ENCODE measurements at regions not wholly inside any gene's neighbourhood (a gene's known extent, or its start where the extent isn't known, plus 50 kb on each side); places are given as distances from the start of the nearest gene placed in this dataset.

GRCh38 chr4:32525420-32525819 lies 1805.3 kb downstream of the PCDH7 start:
- no peak for DNase-seq (ENCODE audit: low read depth, low spot score)
- H3K36me3 ChIP-seq (ENCODE audit: control insufficient read depth, insufficient read depth, low read length) = no peaks in the 10 kb centered on the region
- H3K4me1 ChIP-seq (ENCODE audit: control insufficient read depth, insufficient read depth, low read length) = no peaks in the 10 kb centered on the region
- H3K27me3 ChIP-seq (ENCODE audit: control insufficient read depth, insufficient read depth, low read length) = no peaks in the 10 kb centered on the region
- no peak overlapping the region for H3K27ac ChIP-seq (ENCODE audit: low read length)
- no peak overlapping the region for H3K4me3 ChIP-seq (ENCODE audit: low read length)
- no peaks in the 10 kb centered on the region for H3K9me3 ChIP-seq (ENCODE audit: control insufficient read depth, insufficient read depth, low read length)

GRCh38 chr4:32544846-32545245 lies 1824.7 kb downstream of the PCDH7 start:
- Histone ChIP-seq H3K27me3 (ENCODE audit: control insufficient read depth, insufficient read depth, low read length) (no peaks in the 10 kb centered on the region), H3K4me1 (ENCODE audit: control insufficient read depth, insufficient read depth, low read length) (no peaks in the 10 kb centered on the region), H3K9me3 (ENCODE audit: control insufficient read depth, insufficient read depth, low read length) (no peaks in the 10 kb centered on the region), H3K4me3 (ENCODE audit: low read length) (no peak overlapping the region), H3K36me3 (ENCODE audit: control insufficient read depth, insufficient read depth, low read length) (no peaks in the 10 kb centered on the region), H3K27ac (ENCODE audit: low read length) (no peak overlapping the region)
- WGBS (ENCODE audit: insufficient coverage, insufficient read length) = 100% methylated on average over 2 of the region's 3 CpGs
- no peak for DNase-seq (ENCODE audit: low read depth, low spot score)

GRCh38 chr4:32551943-32552342 lies 1831.8 kb downstream of the PCDH7 start:
- Histone ChIP-seq H3K27me3 (ENCODE audit: control insufficient read depth, insufficient read depth, low read length) (no peaks in the 10 kb centered on the region), H3K4me3 (ENCODE audit: low read length) (no peak overlapping the region), H3K36me3 (ENCODE audit: control insufficient read depth, insufficient read depth, low read length) (no peaks in the 10 kb centered on the region), H3K27ac (ENCODE audit: low read length) (no peak overlapping the region), H3K4me1 (ENCODE audit: control insufficient read depth, insufficient read depth, low read length) (no peaks in the 10 kb centered on the region), H3K9me3 (ENCODE audit: control insufficient read depth, insufficient read depth, low read length) (no peaks in the 10 kb centered on the region)
- no peak for DNase-seq (ENCODE audit: low read depth, low spot score)

GRCh38 chr4:32560306-32560705 lies 1840.1 kb downstream of the PCDH7 start:
- Histone ChIP-seq H3K27me3 (ENCODE audit: control insufficient read depth, insufficient read depth, low read length) (no peaks in the 10 kb centered on the region), H3K27ac (ENCODE audit: low read length) (no peak overlapping the region), H3K36me3 (ENCODE audit: control insufficient read depth, insufficient read depth, low read length) (no peaks in the 10 kb centered on the region), H3K4me1 (ENCODE audit: control insufficient read depth, insufficient read depth, low read length) (no peaks in the 10 kb centered on the region), H3K9me3 (ENCODE audit: control insufficient read depth, insufficient read depth, low read length) (no peaks in the 10 kb centered on the region), H3K4me3 (ENCODE audit: low read length) (no peak overlapping the region)
- DNase-seq (ENCODE audit: low read depth, low spot score) = no peak
- WGBS (ENCODE audit: insufficient coverage, insufficient read length) = no CpG with 5 or more reads among the region's 5 CpGs

- WGBS (ENCODE audit: insufficient coverage, insufficient read length) = no CpG with 5 or more reads among the region's 3 CpGs
- Histone ChIP-seq H3K27ac (ENCODE audit: low read length) (no peak overlapping the region), H3K36me3 (ENCODE audit: control insufficient read depth, insufficient read depth, low read length) (no peaks in the 10 kb centered on the region), H3K9me3 (ENCODE audit: control insufficient read depth, insufficient read depth, low read length) (no peaks in the 10 kb centered on the region), H3K4me3 (ENCODE audit: low read length) (no peak overlapping the region), H3K4me1 (ENCODE audit: control insufficient read depth, insufficient read depth, low read length) (no peaks in the 10 kb centered on the region), H3K27me3 (ENCODE audit: control insufficient read depth, insufficient read depth, low read length) (no peaks in the 10 kb centered on the region)
- no peak for DNase-seq (ENCODE audit: low read depth, low spot score)
Measured at GRCh38 chr4:32562010-32562409, 1841.8 kb downstream of the PCDH7 start.

GRCh38 chr4:32564626-32565025 lies 1844.5 kb downstream of the PCDH7 start:
- H3K4me3 ChIP-seq (ENCODE audit: low read length) = no peak overlapping the region

GRCh38 chr4:32569861-32570260 lies 1849.7 kb downstream of the PCDH7 start:
- Histone ChIP-seq H3K36me3 (ENCODE audit: control insufficient read depth, insufficient read depth, low read length) (no peaks in the 10 kb centered on the region), H3K27ac (ENCODE audit: low read length) (no peak overlapping the region), H3K4me1 (ENCODE audit: control insufficient read depth, insufficient read depth, low read length) (no peaks in the 10 kb centered on the region), H3K27me3 (ENCODE audit: control insufficient read depth, insufficient read depth, low read length) (no peaks in the 10 kb centered on the region), H3K9me3 (ENCODE audit: control insufficient read depth, insufficient read depth, low read length) (no peaks in the 10 kb centered on the region), H3K4me3 (ENCODE audit: low read length) (no peak overlapping the region)
- no peak for DNase-seq (ENCODE audit: low read depth, low spot score)

More at GRCh38 chr4:32564626-32565025, 1844.5 kb downstream of the PCDH7 start:
- no CpG with 5 or more reads among the region's 2 CpGs for WGBS (ENCODE audit: insufficient coverage, insufficient read length)
- DNase-seq (ENCODE audit: low read depth, low spot score) = no peak
- Histone ChIP-seq H3K27me3 (ENCODE audit: control insufficient read depth, insufficient read depth, low read length) (no peaks in the 10 kb centered on the region), H3K27ac (ENCODE audit: low read length) (no peak overlapping the region), H3K36me3 (ENCODE audit: control insufficient read depth, insufficient read depth, low read length) (no peaks in the 10 kb centered on the region), H3K9me3 (ENCODE audit: control insufficient read depth, insufficient read depth, low read length) (no peaks in the 10 kb centered on the region), H3K4me1 (ENCODE audit: control insufficient read depth, insufficient read depth, low read length) (no peaks in the 10 kb centered on the region)

GRCh38 chr4:32572366-32572765 lies 1852.2 kb downstream of the PCDH7 start:
- no peak for DNase-seq (ENCODE audit: low read depth, low spot score)
- H3K4me1 ChIP-seq (ENCODE audit: control insufficient read depth, insufficient read depth, low read length) = no peaks in the 10 kb centered on the region
- no peak overlapping the region for H3K4me3 ChIP-seq (ENCODE audit: low read length)

GRCh38 chr4:32574803-32575202 lies 1854.6 kb downstream of the PCDH7 start:
- Histone ChIP-seq H3K4me3 (ENCODE audit: low read length) (no peak overlapping the region), H3K9me3 (ENCODE audit: control insufficient read depth, insufficient read depth, low read length) (no peaks in the 10 kb centered on the region), H3K4me1 (ENCODE audit: control insufficient read depth, insufficient read depth, low read length) (no peaks in the 10 kb centered on the region), H3K27ac (ENCODE audit: low read length) (no peak overlapping the region), H3K36me3 (ENCODE audit: control insufficient read depth, insufficient read depth, low read length) (no peaks in the 10 kb centered on the region), H3K27me3 (ENCODE audit: control insufficient read depth, insufficient read depth, low read length) (no peaks in the 10 kb centered on the region)
- WGBS (ENCODE audit: insufficient coverage, insufficient read length) = no CpG with 5 or more reads among the region's 1 CpG
- DNase-seq (ENCODE audit: low read depth, low spot score) = no peak

More at GRCh38 chr4:32572366-32572765, 1852.2 kb downstream of the PCDH7 start:
- Histone ChIP-seq H3K27me3 (ENCODE audit: control insufficient read depth, insufficient read depth, low read length) (no peaks in the 10 kb centered on the region), H3K9me3 (ENCODE audit: control insufficient read depth, insufficient read depth, low read length) (no peaks in the 10 kb centered on the region), H3K27ac (ENCODE audit: low read length) (no peak overlapping the region), H3K36me3 (ENCODE audit: control insufficient read depth, insufficient read depth, low read length) (no peaks in the 10 kb centered on the region)

- Histone ChIP-seq H3K9me3 (ENCODE audit: control insufficient read depth, insufficient read depth, low read length) (no peaks in the 10 kb centered on the region), H3K36me3 (ENCODE audit: control insufficient read depth, insufficient read depth, low read length) (no peaks in the 10 kb centered on the region), H3K27me3 (ENCODE audit: control insufficient read depth, insufficient read depth, low read length) (no peaks in the 10 kb centered on the region), H3K4me3 (ENCODE audit: low read length) (no peak overlapping the region), H3K27ac (ENCODE audit: low read length) (no peak overlapping the region), H3K4me1 (ENCODE audit: control insufficient read depth, insufficient read depth, low read length) (no peaks in the 10 kb centered on the region)
- DNase-seq (ENCODE audit: low read depth, low spot score) = no peak
- WGBS (ENCODE audit: insufficient coverage, insufficient read length) = no CpG with 5 or more reads among the region's 2 CpGs
Measured at GRCh38 chr4:32589097-32589496, 1868.9 kb downstream of the PCDH7 start.

GRCh38 chr4:32589853-32590252 lies 1869.7 kb downstream of the PCDH7 start:
- Histone ChIP-seq H3K4me1 (ENCODE audit: control insufficient read depth, insufficient read depth, low read length) (no peaks in the 10 kb centered on the region), H3K27ac (ENCODE audit: low read length) (no peak overlapping the region), H3K4me3 (ENCODE audit: low read length) (no peak overlapping the region), H3K27me3 (ENCODE audit: control insufficient read depth, insufficient read depth, low read length) (no peaks in the 10 kb centered on the region), H3K9me3 (ENCODE audit: control insufficient read depth, insufficient read depth, low read length) (no peaks in the 10 kb centered on the region), H3K36me3 (ENCODE audit: control insufficient read depth, insufficient read depth, low read length) (no peaks in the 10 kb centered on the region)
- no peak for DNase-seq (ENCODE audit: low read depth, low spot score)
- no CpG with 5 or more reads among the region's 2 CpGs for WGBS (ENCODE audit: insufficient coverage, insufficient read length)

Data from iPS DF 6.9 (cell line).